CD4-positive, alpha-beta T cell treated with Interleukin-15 for 4 hours (primary cell): ENCODE measurements at regions not wholly inside any gene's neighbourhood (a gene's known extent, or its start where the extent isn't known, plus 50 kb on each side); places are given as distances from the start of the nearest gene placed in this dataset.

Source experiments
- DNase-seq: peaks from one replicate; pipeline ENCODE4 v3.0.0-alpha.2; 2020; ENCODE audit warnings: low spot score

DNA sequence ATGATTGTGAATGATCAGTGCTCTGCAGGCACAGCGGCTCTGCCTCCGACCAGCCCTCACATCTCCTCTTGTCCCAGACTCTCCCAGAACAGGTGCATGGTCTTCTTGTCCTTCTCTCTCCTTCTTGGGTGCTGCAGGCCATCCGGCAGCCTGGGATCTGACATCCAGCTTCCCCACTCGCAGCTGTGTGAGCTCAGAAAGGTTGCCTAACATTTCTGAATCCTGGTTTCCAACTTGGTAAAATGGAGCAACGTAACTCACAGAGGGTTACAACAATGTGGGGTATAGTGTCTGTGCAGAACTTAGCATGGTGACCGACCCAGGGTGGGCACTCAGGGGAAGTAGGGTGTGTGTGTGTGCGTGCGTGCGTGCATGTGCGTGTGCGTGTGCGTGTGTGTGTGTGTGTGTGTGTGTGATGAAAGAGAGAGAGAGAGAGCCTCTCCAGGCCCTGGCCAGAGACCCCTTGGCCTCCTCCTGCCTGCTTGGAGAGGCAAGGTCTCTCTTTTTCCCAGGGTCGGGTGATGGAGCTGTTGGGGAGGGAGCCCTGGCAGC is 110.1 kb downstream of the SNX5 start:
- DNase-seq = no peak

DNA sequence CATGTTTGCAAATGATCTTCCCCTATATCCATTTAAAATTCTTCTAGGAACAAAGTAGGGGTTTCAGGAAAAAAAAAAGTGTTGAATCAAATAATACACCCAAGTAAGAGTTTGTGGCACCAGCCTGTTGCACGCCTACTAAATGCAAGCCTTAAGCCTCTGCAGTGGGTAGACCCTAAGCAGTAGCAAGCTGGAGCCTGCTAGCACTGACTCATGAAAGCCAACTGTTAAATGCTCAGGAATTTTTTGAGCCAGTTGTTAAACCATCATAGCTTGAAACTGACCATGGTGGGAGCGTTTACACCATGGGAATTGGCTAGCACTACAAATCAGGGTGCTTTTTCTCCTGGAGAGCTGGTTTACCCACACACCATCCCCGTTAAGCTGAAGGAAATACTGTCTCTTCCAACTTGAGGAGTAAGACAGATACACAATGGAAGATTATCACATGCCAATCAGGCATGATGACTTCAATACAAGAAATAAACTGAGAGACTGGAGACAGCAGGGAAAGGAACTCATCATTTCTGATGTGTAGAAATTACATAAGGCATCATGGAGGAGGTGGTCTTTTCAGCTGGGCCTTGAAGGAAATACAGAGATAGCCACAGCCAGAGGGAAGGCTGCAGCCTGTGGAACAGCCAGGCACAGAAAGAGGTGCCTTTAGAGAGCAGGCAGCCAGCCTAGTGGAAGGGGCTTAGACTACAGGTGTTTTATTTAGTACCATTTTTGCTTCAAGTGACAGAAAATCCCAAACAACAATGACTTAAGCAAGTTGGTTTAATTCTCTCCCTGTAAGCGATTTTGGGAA is 110.8 kb downstream of the SNX5 start:
- no peak for DNase-seq

DNA sequence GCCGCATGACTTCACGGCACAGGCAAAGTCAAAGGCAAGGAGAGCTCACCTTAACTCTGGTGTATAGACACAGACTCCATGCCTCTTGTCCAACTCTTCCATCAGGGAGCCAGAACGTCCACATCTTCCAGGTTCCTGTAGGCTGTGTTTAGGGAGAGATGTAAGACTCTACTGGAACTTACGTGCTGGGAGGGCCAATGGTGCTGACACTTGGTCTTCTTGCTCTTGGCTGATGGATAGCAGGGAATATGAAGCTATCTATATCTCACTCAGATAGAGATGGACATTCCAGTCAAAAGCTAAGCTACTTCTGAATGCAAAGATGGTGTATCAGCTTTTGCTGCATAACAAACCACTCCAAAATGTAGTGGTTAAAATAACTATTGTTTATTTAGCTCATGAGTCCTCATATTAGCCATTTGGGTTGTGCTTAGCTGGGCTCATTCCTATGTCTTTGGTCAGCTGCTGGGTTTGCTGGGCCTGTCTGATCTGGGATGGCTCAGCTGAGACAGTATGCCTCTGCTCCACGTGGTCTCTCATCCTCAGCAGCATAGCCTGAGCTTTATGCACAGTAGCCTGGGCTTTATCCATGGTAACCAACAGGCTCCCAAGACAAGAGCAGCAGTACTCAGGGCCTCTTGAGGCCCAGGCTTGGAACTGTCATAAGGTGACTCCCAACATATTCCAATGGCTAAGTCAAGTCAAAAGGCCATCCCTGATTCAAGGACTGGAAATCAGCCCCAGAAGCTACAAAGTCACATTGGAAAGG is 111.6 kb downstream of the SNX5 start:
- no peak for DNase-seq

DNA sequence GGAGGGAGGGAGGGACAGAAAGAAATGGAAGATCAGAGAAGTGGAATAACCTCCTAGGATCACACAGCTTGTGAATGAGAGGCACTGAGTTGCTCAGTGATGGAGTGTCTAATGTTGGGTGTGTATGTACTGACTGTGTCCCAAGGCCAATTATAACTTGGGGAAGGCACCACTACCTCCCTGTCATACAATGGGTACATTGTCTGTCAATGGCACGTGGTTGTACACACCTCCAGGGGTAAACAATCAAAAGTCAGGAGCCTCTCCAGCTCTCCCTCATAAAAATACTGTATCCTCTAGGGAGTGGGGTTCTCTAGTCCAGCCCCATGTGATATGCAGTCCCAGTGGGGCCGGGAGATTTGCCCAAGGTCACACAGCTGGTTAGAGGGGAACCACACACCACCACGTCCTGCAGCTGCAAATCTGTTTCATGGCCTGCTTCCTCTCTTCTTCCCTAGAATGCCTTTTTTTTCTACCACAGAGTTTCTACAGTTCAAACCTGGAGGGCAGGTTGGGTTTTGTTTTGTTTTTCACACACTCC is 112.5 kb downstream of the SNX5 start:
- no peak for DNase-seq

DNA sequence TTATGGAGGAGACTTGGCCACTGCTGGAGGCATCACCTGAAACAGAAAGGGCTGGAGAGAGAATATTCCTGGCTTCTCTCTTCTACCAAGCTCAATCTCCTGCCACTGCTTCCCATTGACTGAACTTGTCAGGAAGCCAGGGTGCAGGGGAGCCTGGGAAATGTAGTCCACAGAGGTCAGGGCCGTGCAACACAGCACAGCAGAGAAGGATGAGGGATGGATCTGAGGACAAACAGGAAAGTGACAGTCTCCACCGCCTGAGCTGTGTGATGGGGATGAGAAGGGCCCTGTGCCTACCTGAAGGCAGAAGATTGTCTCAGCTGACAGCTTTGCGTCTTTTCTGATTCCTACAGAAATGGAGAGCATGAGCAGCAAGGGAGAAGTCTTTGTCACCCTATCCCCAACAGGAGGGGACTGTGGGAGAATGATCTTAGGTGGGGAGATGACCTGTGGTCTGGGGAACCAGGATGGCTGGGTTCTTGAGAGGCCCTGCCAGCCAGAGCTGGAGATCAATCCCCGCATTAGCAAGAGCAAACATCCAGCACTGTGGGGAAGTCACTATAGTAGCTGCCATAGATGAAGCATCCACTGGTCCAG is 114.2 kb downstream of the SNX5 start:
- no peak for DNase-seq

DNA sequence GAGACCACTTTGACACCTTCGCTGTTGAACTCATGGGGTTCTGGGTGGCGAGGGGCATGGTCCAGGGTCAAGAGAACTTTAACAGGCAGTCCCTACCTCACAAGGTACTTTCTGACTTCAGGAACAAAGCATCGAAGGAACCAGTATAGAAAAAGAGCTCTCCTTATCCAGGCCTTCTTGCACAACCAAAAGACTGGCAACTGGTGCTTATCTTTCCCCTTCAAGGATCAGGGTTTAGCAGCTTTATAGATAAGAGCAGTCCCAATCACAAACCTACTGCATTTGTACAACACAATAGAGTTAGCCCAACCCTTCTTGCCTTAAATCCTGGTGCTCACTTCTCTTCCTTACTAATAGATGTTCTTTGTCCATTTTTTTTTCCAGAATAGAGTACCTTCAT is 116.3 kb downstream of the SNX5 start:
- DNase-seq = no peak

DNA sequence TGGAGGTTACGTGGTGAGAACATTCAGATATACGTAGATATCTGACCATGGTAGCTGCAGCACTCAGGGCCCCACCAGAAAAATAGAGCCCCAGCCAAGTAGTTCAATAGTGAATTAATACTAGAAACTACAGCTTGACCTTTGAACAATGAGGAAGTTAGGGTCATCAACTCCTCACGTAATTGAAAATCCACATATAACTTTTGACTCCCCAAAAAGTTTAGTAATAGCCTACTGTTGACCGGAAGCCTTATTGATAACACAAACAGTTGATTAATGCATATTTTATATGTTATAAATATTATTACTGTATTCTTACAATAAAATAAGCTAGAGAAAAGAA is 117.9 kb downstream of the SNX5 start:
- DNase-seq = no peak

DNA sequence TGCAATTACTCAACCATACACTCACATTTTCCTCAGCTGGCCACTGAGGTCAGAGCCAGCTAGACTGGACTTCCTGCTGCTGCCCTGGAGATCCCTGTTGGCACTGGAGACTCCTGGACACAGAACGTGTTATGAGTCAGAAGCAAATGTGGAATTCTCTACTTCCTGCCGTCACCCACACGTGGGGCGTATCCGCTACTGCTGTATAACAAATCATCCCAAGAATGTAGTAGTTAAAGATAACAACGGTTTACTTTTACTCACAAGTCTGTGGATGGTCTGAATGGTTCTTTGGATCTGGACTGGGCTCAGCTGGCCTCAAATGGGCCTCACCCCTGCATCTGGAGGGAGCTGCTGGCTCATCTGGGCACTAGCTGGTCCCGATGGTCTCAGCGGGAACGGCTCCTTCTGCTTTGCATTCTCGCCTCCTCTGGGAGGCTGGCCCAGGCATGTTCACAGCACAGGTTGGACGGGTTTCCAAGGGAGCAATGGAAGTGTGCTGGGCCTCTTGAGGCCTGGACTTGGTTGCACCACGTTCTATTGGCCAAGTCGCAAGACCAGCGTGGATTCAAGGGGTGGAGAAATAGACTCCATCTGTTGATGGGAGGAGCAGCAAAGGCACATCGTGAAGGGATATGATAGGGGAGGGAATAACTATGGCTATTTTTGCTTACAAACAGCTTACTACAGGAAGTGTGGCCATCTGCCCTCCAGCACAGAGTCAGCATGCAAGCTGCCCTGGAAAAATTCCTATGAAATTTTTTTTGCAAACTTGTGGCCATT is 118.5 kb downstream of the SNX5 start:
- DNase-seq = no peak

DNA sequence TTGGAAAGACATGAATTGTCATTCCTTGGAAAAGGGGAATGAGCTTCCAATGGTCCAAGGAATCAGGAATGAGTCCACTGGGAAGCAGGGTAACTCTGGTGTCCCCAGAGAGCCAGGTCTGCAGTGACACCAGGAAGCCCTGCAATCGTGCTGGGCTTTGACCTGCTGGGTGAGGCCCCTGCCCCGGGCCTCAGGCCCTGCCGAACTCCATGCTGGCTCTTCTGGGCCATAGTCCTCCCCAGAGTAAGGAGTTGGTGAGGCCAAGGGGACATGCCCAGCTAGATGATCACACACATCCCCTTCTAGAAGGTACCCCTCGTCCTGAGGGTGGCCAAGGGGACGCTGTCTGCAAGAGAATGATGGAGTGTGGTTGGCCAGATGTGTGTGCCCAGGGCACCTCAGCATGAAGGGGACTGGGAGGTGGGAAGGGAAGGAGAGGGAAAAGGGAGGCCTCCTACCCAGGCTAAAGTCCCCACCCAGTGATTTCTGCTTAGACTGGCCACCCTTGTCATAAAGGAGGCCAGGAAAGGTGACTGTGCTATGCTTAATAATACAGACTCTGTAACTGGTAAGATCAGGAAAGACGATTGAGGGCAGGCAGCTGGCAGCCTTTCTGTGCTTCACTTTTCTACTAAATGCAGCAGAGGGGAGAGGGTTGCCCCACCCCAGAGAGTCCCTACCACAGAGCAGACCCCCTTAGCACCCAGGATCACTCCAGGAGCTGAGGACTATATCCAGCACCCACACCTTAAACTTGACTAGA is 119.3 kb downstream of the SNX5 start:
- DNase-seq = no peak

DNA sequence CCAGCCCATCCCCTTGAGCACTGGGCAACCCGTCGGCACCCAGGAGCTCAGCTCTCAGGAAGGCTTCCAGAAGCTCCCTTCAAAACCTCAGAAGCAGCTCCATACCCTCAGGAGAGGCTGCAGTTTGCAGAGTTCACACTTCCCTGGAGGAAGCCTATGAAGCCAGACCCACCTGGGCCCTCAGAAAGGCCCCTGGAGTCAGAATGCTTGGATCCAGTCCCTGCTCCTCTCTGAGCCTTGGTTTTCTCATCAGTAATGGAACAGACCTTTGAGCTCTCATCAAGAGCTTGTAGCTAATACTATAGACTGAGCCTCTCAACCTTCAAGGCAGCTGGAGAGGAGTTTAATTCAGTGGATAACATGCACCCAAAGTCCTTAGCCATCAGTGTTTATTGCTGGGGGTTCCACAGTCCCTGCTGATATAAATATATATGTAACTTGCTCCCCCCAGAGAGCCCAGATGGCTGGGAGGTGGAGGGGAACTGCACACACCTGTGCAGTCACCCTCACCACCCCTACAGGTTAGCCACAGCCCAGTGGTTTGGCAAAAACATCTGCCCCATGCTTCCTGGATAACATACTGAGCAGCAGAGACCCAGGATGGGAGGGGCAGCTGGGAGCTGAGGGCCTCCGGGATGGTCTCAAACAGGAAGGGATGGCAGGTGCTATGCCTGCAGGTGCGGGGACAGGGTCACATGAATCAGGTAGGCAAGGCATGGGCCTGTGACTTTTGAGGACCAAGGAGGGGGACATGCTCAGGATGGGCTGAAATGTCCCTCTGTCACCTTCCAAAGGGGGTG is 120.1 kb downstream of the SNX5 start:
- DNase-seq = no peak

DNA sequence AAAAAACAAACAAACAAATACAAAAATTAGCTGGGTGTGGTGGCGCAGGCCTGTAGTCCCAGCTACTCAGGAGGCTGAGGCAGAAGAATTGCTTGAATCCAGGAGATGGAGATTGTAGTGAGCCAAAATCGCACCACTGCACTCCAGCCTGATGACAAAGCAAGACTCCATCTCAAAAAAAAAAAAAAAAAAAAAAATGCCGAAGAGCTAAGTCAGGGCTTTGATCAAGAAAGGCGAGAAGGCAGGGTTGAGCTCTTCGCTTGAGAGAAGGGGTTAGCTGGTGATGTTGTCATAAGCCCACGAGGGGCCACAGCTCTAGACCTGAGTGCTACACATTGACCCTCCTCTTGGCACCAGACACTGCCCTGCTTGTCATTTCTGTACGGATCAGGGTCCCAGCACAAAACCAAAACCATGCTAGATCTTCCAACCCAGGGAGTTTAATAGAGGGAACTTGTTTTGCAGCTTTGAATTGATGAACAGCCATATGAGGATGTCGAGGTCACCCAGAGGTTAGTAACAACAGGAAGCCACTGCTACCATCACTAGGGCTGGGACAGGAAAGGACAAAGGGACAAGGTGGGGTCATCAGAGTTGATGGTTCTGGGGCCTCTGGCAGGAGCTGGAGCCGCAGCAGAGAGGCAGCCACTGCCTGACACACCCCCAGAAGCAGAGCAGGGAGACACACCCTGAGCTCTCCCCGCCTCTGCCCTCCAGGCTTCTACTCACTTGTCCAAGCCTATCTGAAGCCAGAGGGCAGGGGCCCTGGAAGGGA is 122.7 kb downstream of the SNX5 start:
- no peak for DNase-seq

DNA sequence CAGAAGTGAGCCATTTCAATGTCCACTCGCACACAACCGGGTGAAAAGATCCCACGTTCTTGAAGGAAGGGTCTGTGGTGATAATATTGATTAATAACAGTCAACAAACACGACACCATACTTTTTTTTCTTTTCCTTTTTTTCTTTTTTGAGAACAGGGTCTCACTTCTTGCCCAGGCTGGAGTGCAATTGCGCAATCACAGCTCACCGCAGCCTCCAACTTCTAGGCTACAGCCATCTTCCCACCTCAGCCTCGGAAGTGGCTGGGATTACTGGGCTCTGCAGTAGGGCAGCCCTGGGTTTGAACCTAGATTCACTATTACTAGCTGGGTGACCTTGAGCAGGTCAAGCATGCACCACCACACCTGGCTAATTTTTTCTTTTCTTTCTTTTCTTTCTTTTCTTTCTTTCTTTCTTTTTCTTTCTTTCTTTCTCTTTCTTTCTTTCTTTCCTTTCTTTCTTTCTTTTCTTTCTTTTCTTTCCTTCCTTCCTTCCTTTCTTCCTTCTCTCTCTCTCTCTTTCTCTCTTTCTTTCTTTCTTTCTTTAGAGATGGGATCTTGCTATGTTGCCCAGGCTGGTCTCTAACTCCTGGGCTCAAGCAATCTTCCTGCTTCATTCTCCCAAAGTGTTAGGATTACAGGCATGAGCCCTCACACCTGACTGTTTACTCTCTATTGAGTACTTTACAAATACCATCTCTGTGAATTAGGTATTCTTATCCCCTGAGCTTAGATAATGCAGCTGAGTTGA is 123.9 kb downstream of the SNX5 start:
- no peak for DNase-seq

DNA sequence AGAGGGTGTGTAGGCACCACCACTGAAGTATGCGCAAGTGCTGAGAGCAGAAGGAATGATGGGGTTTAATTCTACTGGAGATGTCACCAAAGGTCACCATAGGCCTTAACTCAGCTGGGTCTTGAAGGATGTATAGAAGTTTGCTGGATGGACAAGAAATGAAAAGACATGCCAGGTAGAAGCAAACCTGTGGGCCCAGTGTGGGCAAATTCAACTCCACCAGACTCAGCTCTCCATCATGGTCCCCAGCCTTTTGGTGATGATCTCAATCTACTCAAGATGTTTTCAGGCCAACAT is 124.5 kb downstream of the SNX5 start:
- no peak for DNase-seq

DNA sequence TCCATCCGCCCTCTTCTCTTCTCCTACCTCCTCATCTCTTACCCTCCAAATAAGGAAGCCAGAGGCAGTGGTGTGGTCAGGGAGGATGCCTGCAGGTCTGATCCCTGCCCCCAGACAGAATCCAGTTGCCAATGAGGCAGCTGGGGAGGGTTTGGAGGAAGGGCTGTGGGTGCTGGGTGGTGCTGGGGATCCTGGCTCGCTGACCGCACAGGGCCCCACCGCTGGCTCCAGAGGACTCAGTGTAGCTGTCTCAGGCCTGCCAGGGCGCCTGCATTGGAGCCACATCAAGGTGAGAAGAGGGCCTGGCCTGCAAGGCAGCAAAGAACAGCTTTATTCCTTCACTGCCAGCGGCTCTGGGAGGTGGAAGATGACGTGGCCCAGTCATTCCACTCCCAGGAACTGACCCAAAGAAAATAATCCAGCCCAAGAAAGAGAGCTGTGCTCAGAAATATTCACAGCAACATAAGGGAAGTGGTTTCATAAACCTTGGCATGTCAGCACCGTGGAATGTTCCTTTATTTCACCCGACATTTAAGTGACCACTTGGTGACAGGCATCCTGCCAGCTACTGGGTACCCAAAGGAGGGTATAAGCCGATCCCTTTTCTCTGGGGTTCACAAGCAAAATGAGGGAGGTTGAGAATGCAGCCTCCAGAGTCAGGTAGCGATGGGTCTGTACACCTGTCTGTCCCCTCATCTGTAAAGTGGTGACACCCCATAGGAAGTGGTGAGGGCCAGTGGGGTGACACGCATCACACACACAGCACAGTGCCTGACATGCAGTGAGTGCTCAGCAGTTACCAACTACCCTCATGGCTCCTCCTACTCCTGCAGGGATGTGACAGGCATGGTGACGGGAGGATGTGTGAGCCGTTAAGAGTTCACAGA is 125.1 kb downstream of the SNX5 start:
- DNase-seq = peak; percentile 9

DNA sequence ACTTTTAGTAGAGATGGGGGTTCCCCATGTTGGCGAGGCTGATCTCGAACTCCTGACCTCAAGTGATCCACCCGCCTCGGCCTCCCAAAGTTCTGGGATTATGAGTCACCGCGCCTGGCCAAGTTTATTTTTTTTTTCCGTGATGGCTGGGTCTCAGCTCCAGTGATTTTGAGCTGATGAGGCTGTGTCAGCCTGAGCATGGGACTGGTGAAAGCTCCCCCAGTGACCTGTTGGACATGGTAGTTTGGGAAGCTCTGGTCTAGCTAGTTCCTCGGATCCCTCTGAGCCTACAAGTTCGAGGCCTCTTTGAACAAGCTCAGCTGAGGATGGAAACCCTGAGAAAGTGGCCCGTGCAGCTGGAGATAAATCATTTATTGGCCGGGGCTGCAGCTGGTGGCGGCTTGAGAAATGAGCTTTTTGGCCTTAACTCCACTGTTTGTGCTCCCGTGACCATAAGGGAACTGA is 126.8 kb downstream of the SNX5 start:
- DNase-seq = no peak

DNA sequence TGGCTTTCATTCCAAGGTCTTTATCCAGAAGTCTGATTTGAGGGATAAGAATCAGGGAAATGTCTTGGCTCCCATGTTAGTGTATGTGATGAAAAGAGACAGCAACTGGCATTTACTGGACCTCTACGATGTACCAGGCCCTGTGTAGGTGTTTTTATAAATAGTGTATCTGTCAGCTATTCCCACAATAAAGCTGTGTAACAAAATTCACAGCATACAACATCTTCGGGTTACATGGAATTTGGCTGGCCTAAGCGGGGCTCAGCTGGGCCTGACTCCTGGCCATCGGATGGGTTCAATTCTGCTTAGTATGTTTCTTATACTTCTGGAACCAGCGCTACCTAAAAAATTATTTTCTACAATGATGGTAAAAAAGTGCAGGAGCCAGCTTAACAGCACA is 128.2 kb downstream of the SNX5 start:
- no peak for DNase-seq

DNA sequence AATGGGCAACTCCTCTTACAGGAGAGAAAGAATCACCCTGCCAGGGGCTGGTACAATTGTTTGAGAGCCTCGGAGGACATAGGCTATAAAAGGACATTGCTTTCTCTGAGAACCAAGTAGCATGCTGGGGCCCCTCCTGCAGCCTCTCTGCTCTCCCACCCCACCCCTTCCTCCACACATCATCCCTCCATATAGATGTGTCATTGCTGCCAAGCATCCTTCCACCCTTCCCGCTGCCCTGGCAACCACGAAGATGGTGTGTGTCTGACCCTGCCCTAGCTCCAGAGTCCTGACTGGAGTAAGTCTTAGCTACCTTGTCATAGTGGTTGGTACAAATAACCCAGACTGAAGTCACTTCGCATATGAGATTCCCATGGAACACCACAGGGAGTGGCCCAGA is 129.7 kb downstream of the SNX5 start:
- no peak for DNase-seq

DNA sequence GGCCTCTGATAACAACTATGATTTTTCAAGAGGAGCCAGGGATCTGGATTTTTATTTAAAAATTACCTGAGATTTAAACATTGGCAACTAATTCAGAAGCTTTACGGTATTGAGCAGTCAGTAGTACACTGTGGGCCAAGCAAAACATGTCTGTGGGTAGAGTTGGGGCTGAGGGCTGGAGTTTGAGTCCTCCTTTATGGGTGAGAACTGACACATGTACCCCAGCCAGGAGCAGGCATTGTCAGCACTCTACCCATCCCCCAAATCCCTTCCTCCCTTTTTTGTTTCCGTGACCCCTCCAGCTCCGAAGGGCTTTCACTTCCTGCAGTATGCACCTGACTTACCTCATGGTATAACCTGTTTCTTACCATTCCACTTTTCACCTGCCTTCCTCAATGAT is 131.4 kb downstream of the SNX5 start:
- DNase-seq = no peak
